GM06990 (cell line): ENCODE measurements at regions not wholly inside any gene's neighbourhood (a gene's known extent, or its start where the extent isn't known, plus 50 kb on each side); places are given as distances from the start of the nearest gene placed in this dataset.

Experiments used
- DNase-seq: peaks from one replicate; pipeline ENCODE4 v3.0.0-alpha.2; 2011; ENCODE audit not compliant: insufficient read length; ENCODE audit errors: extremely low read depth
- H3K27me3 ChIP-seq: replicated peaks from 2 replicates; pipeline ENCODE4 v1.6.0; 2011; ENCODE audit warnings: low read length; ENCODE audit not compliant: control insufficient read depth, insufficient read depth
- H3K36me3 ChIP-seq: 2 replicates; pipeline ENCODE4 v1.5.1; 2011; ENCODE audit warnings: low read length; ENCODE audit not compliant: control insufficient read depth, insufficient read depth
- H3K4me3 ChIP-seq: replicated peaks from 2 replicates; pipeline ENCODE4 v1.5.1; 2011; ENCODE audit warnings: low read depth, mild to moderate bottlenecking, control low read depth, low read length
- TF ChIP-seq, protein P1 (sequence below): IDR thresholded peaks from 2 replicates; pipeline ENCODE4 v1.5.1; 2011; ENCODE audit warnings: low read length, control low read depth, mild to moderate bottlenecking, inconsistent platforms; ENCODE audit not compliant: insufficient read depth, poor library complexity, severe bottlenecking

DNA sequence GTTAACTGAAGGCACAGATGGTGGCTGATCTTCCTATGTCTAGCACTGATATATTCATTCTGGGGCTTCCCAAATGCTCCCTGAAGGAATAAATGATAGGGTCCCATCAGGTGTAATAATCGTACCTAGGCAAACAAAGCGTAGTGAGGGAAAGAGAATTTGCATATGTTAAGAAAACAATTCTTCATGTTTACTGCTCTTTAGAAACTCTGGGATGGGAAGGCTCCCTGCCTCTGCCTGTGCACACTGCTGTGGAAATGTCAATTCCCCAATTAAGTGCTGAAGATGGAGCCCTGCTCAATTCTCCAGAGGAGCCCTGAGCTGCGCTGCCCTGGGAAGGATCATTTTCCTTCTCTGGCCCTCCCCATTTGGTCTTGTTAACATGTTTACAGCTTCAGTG is 380.9 kb upstream of the ADARB2 start:
- Histone ChIP-seq H3K36me3 (no peaks in the 10 kb centered on the region), H3K4me3 (no peak overlapping the region), H3K27me3 (no peaks in the 10 kb centered on the region)
- TF ChIP-seq, protein P1, sequence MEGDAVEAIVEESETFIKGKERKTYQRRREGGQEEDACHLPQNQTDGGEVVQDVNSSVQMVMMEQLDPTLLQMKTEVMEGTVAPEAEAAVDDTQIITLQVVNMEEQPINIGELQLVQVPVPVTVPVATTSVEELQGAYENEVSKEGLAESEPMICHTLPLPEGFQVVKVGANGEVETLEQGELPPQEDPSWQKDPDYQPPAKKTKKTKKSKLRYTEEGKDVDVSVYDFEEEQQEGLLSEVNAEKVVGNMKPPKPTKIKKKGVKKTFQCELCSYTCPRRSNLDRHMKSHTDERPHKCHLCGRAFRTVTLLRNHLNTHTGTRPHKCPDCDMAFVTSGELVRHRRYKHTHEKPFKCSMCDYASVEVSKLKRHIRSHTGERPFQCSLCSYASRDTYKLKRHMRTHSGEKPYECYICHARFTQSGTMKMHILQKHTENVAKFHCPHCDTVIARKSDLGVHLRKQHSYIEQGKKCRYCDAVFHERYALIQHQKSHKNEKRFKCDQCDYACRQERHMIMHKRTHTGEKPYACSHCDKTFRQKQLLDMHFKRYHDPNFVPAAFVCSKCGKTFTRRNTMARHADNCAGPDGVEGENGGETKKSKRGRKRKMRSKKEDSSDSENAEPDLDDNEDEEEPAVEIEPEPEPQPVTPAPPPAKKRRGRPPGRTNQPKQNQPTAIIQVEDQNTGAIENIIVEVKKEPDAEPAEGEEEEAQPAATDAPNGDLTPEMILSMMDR: no peak
- DNase-seq: no peak

DNA sequence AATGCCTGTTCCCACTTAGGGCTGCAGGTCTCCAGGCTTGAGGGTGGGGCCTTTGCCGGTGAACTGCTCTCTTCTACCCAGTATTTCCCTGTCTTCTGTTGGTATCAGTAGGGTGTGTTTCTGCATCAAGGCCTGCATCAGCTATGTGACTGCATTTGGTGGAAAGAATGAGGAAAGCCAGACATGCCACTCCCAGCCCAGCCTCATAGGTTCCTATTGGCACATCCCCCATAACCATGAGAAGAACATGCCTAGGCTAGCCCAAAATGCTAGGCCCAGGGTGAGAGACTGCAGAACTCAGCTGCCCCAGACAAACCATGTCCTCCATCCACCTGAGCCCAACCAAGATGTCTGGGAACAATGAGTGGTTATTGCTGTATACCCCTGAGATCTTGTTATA is 380.3 kb upstream of the ADARB2 start:
- TF ChIP-seq, protein P1: no peak
- H3K27me3 ChIP-seq: no peaks in the 10 kb centered on the region
- DNase-seq: no peak
- H3K4me3 ChIP-seq: no peak overlapping the region
- no peaks in the 10 kb centered on the region for H3K36me3 ChIP-seq

DNA sequence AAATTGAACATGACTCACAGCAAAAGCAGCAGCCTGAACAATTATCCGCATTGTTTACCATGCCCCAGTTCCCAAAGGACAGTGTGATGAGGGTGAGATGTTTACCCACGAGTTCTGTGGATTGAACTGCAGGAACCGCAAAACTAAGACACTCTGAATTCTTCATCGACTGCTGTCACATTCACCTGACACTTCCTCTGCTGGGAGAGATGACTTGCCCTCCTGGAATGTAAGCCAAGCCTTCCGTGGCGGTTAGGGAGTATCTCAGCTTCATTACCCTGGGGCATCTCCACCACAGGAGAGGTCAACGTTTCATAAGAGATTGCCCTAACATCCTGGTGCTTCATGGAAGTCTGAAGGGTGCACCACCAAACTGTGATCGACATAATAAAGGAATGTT is 374.6 kb upstream of the ADARB2 start:
- Histone ChIP-seq H3K4me3 (no peak overlapping the region), H3K27me3 (no peaks in the 10 kb centered on the region), H3K36me3 (no peaks in the 10 kb centered on the region)
- no peak for DNase-seq
- TF ChIP-seq, protein P1: no peak

DNA sequence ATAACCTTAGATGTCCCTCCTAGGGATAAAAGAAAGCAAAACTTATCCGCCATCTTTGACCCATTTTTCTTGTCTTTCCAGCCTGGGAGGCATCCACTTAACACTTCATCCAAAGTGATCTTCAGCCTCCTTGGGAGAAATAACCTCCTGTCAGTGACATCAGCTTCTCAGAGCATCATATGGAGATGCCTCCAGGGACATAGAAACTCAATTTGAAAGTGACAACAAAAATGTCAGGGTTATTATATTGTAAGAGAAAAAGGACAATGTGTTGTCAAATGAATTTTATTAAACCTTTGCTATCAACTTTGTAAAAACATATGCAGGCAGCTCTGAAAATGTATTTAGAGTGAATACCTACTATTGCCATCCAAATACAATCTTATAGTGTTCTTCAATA is 371.2 kb upstream of the ADARB2 start:
- Histone ChIP-seq H3K4me3 (no peak overlapping the region), H3K27me3 (no peaks in the 10 kb centered on the region; the same call in 1 of the 2 replicates), H3K36me3 (no peaks in the 10 kb centered on the region)
- no peak for DNase-seq
- TF ChIP-seq, protein P1: no peak

DNA sequence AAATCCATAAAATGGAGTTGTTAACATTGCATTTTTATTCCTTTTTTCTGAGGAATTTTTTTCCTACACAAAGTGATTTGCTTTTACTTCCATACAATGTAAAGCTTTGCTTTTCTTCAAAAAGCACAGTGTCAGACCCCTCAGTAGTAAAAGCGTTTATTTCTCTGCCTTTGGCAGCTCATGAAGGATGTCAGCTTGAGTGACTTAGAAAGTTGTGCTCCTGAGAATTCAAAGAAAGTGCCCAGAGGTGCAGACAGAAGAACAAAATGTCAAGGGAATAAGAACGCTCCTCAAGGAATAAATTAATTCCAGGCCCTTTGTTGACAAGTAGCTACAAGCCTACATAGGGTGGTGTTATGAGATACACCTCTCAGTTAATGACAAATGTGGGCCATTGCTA is 369.3 kb upstream of the ADARB2 start:
- H3K36me3 ChIP-seq: no peaks in the 10 kb centered on the region
- no peaks in the 10 kb centered on the region; the same call in 1 of the 2 replicates for H3K27me3 ChIP-seq
- no peak overlapping the region for H3K4me3 ChIP-seq
- TF ChIP-seq, protein P1: no peak
- DNase-seq: no peak

- Histone ChIP-seq H3K4me3 (no peak overlapping the region), H3K36me3 (no peaks in the 10 kb centered on the region), H3K27me3 (no peaks in the 10 kb centered on the region; the same call in 1 of the 2 replicates)
- TF ChIP-seq, protein P1: no peak
- no peak for DNase-seq
Measured at GRCh38 chr10:2099321-2099720, 362.0 kb upstream of the ADARB2 start.
